ENCODE measurements at regions not wholly inside any gene's neighbourhood (a gene's known extent, or its start where the extent isn't known, plus 50 kb on each side); places are given as distances from the start of the nearest gene placed in this dataset.

DNA sequence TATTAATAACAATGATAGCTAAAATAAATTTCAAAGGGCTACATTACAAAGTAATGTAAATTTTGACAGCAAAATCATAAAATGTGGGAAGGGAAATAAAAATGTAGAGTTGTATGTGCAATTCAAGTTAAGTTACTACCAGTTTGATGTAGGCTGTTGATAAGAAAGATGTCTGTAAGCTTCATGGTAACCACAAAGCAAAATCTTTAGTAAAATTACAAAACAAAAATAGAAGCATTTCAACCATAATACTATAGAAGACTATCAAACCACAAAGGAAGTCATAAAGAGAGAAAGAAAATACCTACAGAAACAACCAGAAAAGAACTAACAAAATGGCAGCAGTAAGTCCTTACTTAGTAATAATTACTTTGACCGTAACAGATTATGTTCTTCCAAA is 99.1 kb downstream of the C7orf25 start:
- CTCF ChIA-PET = no interaction called here
- TF ChIP-seq, protein P1, sequence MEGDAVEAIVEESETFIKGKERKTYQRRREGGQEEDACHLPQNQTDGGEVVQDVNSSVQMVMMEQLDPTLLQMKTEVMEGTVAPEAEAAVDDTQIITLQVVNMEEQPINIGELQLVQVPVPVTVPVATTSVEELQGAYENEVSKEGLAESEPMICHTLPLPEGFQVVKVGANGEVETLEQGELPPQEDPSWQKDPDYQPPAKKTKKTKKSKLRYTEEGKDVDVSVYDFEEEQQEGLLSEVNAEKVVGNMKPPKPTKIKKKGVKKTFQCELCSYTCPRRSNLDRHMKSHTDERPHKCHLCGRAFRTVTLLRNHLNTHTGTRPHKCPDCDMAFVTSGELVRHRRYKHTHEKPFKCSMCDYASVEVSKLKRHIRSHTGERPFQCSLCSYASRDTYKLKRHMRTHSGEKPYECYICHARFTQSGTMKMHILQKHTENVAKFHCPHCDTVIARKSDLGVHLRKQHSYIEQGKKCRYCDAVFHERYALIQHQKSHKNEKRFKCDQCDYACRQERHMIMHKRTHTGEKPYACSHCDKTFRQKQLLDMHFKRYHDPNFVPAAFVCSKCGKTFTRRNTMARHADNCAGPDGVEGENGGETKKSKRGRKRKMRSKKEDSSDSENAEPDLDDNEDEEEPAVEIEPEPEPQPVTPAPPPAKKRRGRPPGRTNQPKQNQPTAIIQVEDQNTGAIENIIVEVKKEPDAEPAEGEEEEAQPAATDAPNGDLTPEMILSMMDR (IDR thresholded peaks at IDR 0.05) = no peak
- DNase-seq (no peak), ATAC-seq (ENCODE audit: low read depth) (no peak)
- POLR2A ChIA-PET = no interaction called here
- H3K9me3 Mint-ChIP-seq = peaks cover 21% of the 10 kb centered on the region
- H3K4me3 Mint-ChIP-seq = no peak overlapping the region
- H3K4me1 Mint-ChIP-seq = no peaks in the 10 kb centered on the region
- H3K27me3 Mint-ChIP-seq = peaks cover 15% of the 10 kb centered on the region
- no peak overlapping the region for H3K27ac Mint-ChIP-seq
- no peaks in the 10 kb centered on the region for H3K36me3 Mint-ChIP-seq (ENCODE audit: low read depth)
- intact Hi-C loops (cut with micrococcal nuclease) = no loop called here

DNA sequence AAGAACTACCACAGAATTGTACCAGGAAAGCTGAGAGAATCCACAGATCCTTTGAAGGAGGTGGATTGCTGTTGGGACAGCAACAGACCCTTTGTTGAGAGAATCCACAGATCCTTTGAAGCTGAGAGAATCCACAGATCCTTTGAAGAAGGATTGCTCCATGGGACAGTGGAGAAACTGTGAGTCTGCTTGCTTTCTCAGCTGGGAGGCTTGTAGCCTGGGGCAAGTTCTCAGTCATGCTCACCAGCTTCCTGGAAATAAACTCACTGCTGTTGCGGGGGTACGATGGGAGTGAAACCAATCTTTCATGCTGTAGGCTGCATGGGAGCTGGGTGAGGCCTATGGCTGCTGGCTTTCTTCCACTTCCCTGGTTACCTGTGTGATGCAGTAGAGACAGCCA is 106.3 kb downstream of the C7orf25 start:
- H3K36me3 Mint-ChIP-seq (ENCODE audit: low read depth) = no peaks in the 10 kb centered on the region

DNA sequence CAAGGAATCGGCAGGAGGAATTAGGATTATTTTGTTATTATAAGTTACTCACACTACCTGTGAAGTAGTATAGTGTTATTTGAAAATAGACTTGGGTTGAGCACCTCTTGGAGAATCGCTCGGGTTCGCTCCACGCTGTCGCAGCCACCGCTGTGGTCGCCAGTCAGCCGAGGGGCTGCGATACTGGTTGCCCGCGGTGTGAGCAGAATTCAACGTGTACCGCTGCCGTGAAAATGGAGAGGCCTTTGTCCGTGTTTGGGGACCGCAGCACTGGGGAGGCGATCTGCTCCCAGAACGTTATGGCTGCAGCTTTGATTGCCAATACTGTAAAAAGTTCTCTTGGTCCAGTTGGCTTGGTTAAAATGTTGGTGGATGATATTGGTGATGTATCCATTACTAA is 117.2 kb downstream of the C7orf25 start:
- CTCF ChIA-PET = no interaction called here
- no peak for ATAC-seq (ENCODE audit: low read depth)
- intact Hi-C loops (cut with micrococcal nuclease) = no loop called here

More for the DNA sequence above, 106.3 kb downstream of the C7orf25 start:
- H3K27me3 Mint-ChIP-seq = peaks cover 15% of the 10 kb centered on the region
- intact Hi-C loops (cut with micrococcal nuclease) = no loop called here
- no peak overlapping the region for H3K4me3 Mint-ChIP-seq
- H3K4me1 Mint-ChIP-seq = no peaks in the 10 kb centered on the region
- no peak overlapping the region for H3K27ac Mint-ChIP-seq
- no peak for ATAC-seq (ENCODE audit: low read depth)
- ChIA-PET CTCF (no interaction called here), POLR2A (no interaction called here)
- no peak for DNase-seq
- peaks cover 28% of the 10 kb centered on the region for H3K9me3 Mint-ChIP-seq
- TF ChIP-seq, protein P1 (IDR thresholded peaks at IDR 0.05) = no peak

DNA sequence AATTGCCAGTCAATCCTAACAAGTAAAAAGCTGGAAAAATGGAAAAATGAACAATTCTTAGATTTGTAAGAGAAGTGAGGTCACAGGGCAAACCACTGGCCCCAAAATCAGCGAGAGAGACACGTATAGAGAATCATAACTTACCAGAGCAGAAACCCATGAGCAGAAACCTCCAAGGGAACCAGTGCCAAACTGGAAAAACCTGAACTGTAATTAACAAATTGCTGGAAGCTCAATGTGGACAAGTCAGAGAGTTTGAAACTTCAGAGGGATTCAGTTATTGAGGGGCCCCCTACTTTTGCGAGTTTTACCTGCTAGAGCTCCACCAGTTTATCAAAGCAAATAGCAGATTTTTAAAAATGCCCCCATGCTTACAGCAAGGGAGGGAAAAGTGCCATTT is 119.0 kb downstream of the C7orf25 start:
- POLR2A ChIA-PET = no interaction called here
- no peak for DNase-seq
- H3K27me3 Mint-ChIP-seq = peaks cover 2% of the 10 kb centered on the region
- TF ChIP-seq, protein P1 (IDR thresholded peaks at IDR 0.05) = no peak
- H3K36me3 Mint-ChIP-seq (ENCODE audit: low read depth) = no peaks in the 10 kb centered on the region
- no peaks in the 10 kb centered on the region for H3K4me1 Mint-ChIP-seq
- no peak for ATAC-seq (ENCODE audit: low read depth)
- no peak overlapping the region for H3K4me3 Mint-ChIP-seq
- CTCF ChIA-PET = no interaction called here
- intact Hi-C loops (cut with micrococcal nuclease) = no loop called here
- no peak overlapping the region for H3K27ac Mint-ChIP-seq
- H3K9me3 Mint-ChIP-seq = peaks cover 6% of the 10 kb centered on the region

More for the DNA sequence above, 117.2 kb downstream of the C7orf25 start:
- Mint-ChIP-seq H3K27ac (no peak overlapping the region), H3K36me3 (ENCODE audit: low read depth) (no peaks in the 10 kb centered on the region), H3K4me1 (no peaks in the 10 kb centered on the region), H3K9me3 (peaks cover 8% of the 10 kb centered on the region), H3K4me3 (no peak overlapping the region), H3K27me3 (peaks cover 2% of the 10 kb centered on the region)
- no peak for DNase-seq
- POLR2A ChIA-PET = no interaction called here
- TF ChIP-seq, protein P1 (IDR thresholded peaks at IDR 0.05) = no peak

- no peak for DNase-seq
- CTCF ChIA-PET = no interaction called here
- no peaks in the 10 kb centered on the region for H3K4me1 Mint-ChIP-seq
- ATAC-seq (ENCODE audit: low read depth) = no peak
- intact Hi-C loops (cut with micrococcal nuclease) = no loop called here
- H3K36me3 Mint-ChIP-seq (ENCODE audit: low read depth) = no peaks in the 10 kb centered on the region
- POLR2A ChIA-PET = no interaction called here
- H3K9me3 Mint-ChIP-seq = peaks cover 8% of the 10 kb centered on the region
- no peaks in the 10 kb centered on the region for H3K27me3 Mint-ChIP-seq
- no peak overlapping the region for H3K4me3 Mint-ChIP-seq
- no peak overlapping the region for H3K27ac Mint-ChIP-seq
- TF ChIP-seq, protein P1 (IDR thresholded peaks at IDR 0.05) = no peak
Measured at GRCh38 chr7:42790196-42790595, 121.7 kb downstream of the C7orf25 start.

Data from activated B cell treated with CpG ODN at 0.5 μM for 24 hours (primary cell).